HEK293 (cell line): ENCODE measurements at regions not wholly inside any gene's neighbourhood (a gene's known extent, or its start where the extent isn't known, plus 50 kb on each side); places are given as distances from the start of the nearest gene placed in this dataset.
A peak's percentile ranks its signal among the peaks of the same experiment; 100 is the strongest.

Source experiments
- ATF2 ChIP-seq: fragments of 450-650 bp; formaldehyde crosslinking; IDR thresholded peaks from 2 replicates; pipeline ENCODE4 v1.5.1; 2016; ENCODE audit warnings: missing biosample characterization, missing genetic modification characterization, low read depth
- TCF7L2 ChIP-seq: IDR thresholded peaks from 2 replicates; pipeline ENCODE4 v1.6.1; 2011; ENCODE audit warnings: low read depth, mild to moderate bottlenecking, inconsistent platforms, low read length, moderate library complexity, borderline replicate concordance
- TRIM28 ChIP-seq: IDR thresholded peaks from 2 replicates; pipeline ENCODE4 v1.6.1; 2011; ENCODE audit warnings: low read length, control low read depth, borderline replicate concordance
- YY2 ChIP-seq: fragments of 450-650 bp; formaldehyde crosslinking; IDR thresholded peaks from 2 replicates; pipeline ENCODE4 v1.5.1; 2016; ENCODE audit warnings: missing biosample characterization, missing genetic modification characterization
- ZNF121 ChIP-seq: fragments of 450-650 bp; formaldehyde crosslinking; IDR thresholded peaks from 2 replicates; pipeline ENCODE4 v1.5.1; 2016; ENCODE audit warnings: missing biosample characterization, missing genetic modification characterization
- ZNF138 ChIP-seq: fragments of 450-650 bp; formaldehyde crosslinking; IDR thresholded peaks from 2 replicates; pipeline ENCODE4 v1.5.1; 2016; ENCODE audit warnings: missing biosample characterization, missing genetic modification characterization, borderline replicate concordance
- ZNF23 ChIP-seq: fragments of 450-650 bp; formaldehyde crosslinking; IDR thresholded peaks from 2 replicates; pipeline ENCODE4 v1.5.1; 2016; ENCODE audit warnings: missing biosample characterization, missing genetic modification characterization, borderline replicate concordance
- ZNF37A ChIP-seq: fragments of 450-650 bp; IDR thresholded peaks from 2 replicates; pipeline ENCODE4 v1.5.1; 2018; ENCODE audit warnings: missing biosample characterization, missing genetic modification characterization
- ZNF76 ChIP-seq: fragments of 450-650 bp; formaldehyde crosslinking; IDR thresholded peaks from 2 replicates; pipeline ENCODE4; 2016; ENCODE audit warnings: low read depth, missing biosample characterization, missing genetic modification characterization, borderline replicate concordance
- ZSCAN23 ChIP-seq: fragments of 450-650 bp; formaldehyde crosslinking; IDR thresholded peaks from 2 replicates; pipeline ENCODE4 v1.5.1; 2016; ENCODE audit warnings: missing biosample characterization, missing genetic modification characterization
- TF ChIP-seq, protein P1 (sequence below): fragments of 450-650 bp; formaldehyde crosslinking; IDR thresholded peaks from 2 replicates; pipeline ENCODE4 v1.5.1; 2016; ENCODE audit warnings: missing biosample characterization, missing genetic modification characterization
- TF ChIP-seq, protein P2 (sequence below): fragments of 450-650 bp; formaldehyde crosslinking; IDR thresholded peaks from 2 replicates; pipeline ENCODE4 v1.5.1; 2016; ENCODE audit warnings: missing biosample characterization, missing genetic modification characterization
- TF ChIP-seq, protein P3 (sequence below): fragments of 450-650 bp; formaldehyde crosslinking; IDR thresholded peaks from 2 replicates; pipeline ENCODE4 v1.5.1; 2016; ENCODE audit warnings: missing biosample characterization, missing genetic modification characterization

- TF ChIP-seq ZNF23 (no peak), ATF2 (tag by site-specific recombination) (no peak), TCF7L2 (no peak), ZNF37A (tag by site-specific recombination) (no peak), ZNF76 (no peak), YY2 (tag by site-specific recombination) (no peak), ZNF138 (tag by site-specific recombination) (no peak), ZSCAN23 (no peak), TRIM28 (no peak), ZNF121 (no peak)
- TF ChIP-seq, protein P1, sequence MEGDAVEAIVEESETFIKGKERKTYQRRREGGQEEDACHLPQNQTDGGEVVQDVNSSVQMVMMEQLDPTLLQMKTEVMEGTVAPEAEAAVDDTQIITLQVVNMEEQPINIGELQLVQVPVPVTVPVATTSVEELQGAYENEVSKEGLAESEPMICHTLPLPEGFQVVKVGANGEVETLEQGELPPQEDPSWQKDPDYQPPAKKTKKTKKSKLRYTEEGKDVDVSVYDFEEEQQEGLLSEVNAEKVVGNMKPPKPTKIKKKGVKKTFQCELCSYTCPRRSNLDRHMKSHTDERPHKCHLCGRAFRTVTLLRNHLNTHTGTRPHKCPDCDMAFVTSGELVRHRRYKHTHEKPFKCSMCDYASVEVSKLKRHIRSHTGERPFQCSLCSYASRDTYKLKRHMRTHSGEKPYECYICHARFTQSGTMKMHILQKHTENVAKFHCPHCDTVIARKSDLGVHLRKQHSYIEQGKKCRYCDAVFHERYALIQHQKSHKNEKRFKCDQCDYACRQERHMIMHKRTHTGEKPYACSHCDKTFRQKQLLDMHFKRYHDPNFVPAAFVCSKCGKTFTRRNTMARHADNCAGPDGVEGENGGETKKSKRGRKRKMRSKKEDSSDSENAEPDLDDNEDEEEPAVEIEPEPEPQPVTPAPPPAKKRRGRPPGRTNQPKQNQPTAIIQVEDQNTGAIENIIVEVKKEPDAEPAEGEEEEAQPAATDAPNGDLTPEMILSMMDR (tag by site-specific recombination), result no peak
- TF ChIP-seq, protein P2, sequence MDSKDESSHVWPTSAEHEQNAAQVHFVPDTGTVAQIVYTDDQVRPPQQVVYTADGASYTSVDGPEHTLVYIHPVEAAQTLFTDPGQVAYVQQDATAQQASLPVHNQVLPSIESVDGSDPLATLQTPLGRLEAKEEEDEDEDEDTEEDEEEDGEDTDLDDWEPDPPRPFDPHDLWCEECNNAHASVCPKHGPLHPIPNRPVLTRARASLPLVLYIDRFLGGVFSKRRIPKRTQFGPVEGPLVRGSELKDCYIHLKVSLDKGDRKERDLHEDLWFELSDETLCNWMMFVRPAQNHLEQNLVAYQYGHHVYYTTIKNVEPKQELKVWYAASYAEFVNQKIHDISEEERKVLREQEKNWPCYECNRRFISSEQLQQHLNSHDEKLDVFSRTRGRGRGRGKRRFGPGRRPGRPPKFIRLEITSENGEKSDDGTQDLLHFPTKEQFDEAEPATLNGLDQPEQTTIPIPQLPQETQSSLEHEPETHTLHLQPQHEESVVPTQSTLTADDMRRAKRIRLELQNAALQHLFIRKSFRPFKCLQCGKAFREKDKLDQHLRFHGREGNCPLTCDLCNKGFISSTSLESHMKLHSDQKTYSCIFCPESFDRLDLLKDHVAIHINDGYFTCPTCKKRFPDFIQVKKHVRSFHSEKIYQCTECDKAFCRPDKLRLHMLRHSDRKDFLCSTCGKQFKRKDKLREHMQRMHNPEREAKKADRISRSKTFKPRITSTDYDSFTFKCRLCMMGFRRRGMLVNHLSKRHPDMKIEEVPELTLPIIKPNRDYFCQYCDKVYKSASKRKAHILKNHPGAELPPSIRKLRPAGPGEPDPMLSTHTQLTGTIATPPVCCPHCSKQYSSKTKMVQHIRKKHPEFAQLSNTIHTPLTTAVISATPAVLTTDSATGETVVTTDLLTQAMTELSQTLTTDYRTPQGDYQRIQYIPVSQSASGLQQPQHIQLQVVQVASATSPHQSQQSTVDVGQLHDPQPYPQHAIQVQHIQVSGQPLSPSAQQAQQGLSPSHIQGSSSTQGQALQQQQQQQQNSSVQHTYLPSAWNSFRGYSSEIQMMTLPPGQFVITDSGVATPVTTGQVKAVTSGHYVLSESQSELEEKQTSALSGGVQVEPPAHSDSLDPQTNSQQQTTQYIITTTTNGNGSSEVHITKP (tag by site-specific recombination), result peak; percentile 43; the same call in 1 of the 2 replicates
- TF ChIP-seq, protein P3, sequence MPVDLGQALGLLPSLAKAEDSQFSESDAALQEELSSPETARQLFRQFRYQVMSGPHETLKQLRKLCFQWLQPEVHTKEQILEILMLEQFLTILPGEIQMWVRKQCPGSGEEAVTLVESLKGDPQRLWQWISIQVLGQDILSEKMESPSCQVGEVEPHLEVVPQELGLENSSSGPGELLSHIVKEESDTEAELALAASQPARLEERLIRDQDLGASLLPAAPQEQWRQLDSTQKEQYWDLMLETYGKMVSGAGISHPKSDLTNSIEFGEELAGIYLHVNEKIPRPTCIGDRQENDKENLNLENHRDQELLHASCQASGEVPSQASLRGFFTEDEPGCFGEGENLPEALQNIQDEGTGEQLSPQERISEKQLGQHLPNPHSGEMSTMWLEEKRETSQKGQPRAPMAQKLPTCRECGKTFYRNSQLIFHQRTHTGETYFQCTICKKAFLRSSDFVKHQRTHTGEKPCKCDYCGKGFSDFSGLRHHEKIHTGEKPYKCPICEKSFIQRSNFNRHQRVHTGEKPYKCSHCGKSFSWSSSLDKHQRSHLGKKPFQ (tag by site-specific recombination), result no peak
Observed at GRCh38 chr5:42950456-42951292, 89.4 kb downstream of the ANXA2R start.
